ENCODE measurements at regions not wholly inside any gene's neighbourhood (a gene's known extent, or its start where the extent isn't known, plus 50 kb on each side); places are given as distances from the start of the nearest gene placed in this dataset.
"Not testable (repeated sequence)": the region's sequence is repeated elsewhere in the genome, so short reads cannot be mapped to it uniquely, and the experiment has no call there.

DNA sequence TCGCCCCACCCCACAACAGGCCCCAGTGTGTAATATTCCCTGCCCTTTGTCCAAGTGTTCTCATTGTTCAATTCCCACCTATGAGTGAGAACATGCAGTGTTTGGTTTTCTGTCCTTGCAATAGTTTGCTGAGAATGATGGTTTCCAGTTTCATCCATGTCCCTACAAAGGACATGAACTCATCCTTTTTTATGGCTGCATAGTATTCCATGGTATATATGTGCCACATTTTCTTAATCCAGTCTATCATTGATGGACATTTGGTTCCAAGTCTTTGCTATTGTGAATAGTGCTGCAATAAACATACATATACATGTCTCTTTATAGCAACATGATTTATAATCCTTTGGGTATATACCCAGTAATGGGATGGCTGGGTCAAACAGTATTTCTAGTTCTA lies 132.7 kb downstream of the SNX10 start:
- H3K4me1 Mint-ChIP-seq (ENCODE audit: low read depth); H3K27ac Mint-ChIP-seq (ENCODE audit: unreplicated experiment); H3K9me3 Mint-ChIP-seq (ENCODE audit: low read depth); H3K36me3 Mint-ChIP-seq (ENCODE audit: low read depth); DNase-seq (ENCODE audit: low spot score); H3K4me3 Mint-ChIP-seq (ENCODE audit: unreplicated experiment): not testable (repeated sequence)
- peaks cover 11% of the 10 kb centered on the region for H3K27me3 Mint-ChIP-seq (ENCODE audit: low read depth)

DNA sequence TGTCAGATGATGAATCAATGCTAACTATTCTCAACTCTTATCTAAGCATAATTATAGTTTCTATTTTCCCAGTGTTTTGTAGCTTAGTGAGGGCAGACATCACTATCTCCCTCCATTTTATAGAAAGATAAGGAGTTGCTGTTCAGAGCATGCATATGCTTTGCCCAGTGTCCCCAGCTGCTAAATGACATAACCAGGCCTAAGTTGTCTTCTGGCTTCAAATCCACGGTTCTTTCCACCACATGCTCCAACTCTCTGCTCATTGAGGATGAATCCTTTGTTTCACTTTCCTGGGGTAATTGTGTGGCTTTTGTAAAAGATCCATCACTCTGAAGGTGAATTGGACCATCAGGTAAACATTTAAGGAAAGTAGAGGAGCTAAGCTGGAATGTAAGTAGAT lies 134.0 kb downstream of the SNX10 start:
- DNase-seq (ENCODE audit: low spot score) = no peak
- no peak overlapping the region for H3K4me3 Mint-ChIP-seq (ENCODE audit: unreplicated experiment)
- no peaks in the 10 kb centered on the region for H3K9me3 Mint-ChIP-seq (ENCODE audit: low read depth)
- no peak overlapping the region for H3K27ac Mint-ChIP-seq (ENCODE audit: unreplicated experiment)
- H3K27me3 Mint-ChIP-seq (ENCODE audit: low read depth) = peaks cover 7% of the 10 kb centered on the region
- TF ChIP-seq, protein P1, sequence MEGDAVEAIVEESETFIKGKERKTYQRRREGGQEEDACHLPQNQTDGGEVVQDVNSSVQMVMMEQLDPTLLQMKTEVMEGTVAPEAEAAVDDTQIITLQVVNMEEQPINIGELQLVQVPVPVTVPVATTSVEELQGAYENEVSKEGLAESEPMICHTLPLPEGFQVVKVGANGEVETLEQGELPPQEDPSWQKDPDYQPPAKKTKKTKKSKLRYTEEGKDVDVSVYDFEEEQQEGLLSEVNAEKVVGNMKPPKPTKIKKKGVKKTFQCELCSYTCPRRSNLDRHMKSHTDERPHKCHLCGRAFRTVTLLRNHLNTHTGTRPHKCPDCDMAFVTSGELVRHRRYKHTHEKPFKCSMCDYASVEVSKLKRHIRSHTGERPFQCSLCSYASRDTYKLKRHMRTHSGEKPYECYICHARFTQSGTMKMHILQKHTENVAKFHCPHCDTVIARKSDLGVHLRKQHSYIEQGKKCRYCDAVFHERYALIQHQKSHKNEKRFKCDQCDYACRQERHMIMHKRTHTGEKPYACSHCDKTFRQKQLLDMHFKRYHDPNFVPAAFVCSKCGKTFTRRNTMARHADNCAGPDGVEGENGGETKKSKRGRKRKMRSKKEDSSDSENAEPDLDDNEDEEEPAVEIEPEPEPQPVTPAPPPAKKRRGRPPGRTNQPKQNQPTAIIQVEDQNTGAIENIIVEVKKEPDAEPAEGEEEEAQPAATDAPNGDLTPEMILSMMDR (IDR thresholded peaks at IDR 0.05) = no peak
- H3K36me3 Mint-ChIP-seq (ENCODE audit: low read depth) = no peaks in the 10 kb centered on the region
- no peaks in the 10 kb centered on the region for H3K4me1 Mint-ChIP-seq (ENCODE audit: low read depth)

DNA sequence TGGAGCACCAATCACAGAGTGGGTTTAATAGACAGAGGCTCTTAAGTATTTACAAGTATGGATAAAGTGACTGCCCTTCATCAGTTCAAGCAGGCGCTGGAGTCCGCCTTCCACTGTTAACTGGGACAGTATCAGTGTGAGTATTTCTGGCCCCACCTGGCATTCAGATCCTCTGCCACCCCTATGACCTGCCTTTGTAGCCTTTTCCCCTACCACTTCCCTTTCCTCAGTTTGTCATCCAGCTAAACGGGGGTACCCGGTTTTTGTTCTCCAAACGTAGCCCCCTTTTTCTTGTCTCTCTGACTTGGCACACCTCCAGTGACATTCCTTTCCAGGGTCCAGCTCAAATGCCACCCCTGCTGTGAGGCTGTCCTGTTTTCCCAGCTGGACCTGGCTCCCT lies 134.4 kb downstream of the SNX10 start:
- Mint-ChIP-seq H3K27ac (ENCODE audit: unreplicated experiment) (no peak overlapping the region), H3K27me3 (ENCODE audit: low read depth) (peaks cover 7% of the 10 kb centered on the region)

DNA sequence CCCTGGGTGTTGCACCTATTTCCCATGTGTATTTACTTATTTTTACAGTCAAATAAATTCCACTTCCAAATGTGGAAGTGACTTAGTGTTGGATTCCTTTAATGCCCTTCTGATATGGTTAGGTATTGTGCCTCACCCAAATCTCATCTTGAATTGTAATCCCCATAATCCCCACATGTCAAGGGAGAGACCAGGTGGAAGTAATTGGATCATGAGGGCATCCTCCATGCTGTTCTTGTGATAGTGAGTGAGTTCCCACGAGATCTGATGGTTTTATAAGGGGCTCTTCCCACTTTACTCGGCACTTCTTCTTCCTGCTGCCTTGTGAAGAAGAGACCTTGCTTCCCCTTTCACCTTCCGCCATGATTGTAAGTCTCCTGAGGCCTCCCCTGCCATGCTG lies 136.9 kb downstream of the SNX10 start:
- TF ChIP-seq, protein P1 (IDR thresholded peaks at IDR 0.05) = no peak
- no peaks in the 10 kb centered on the region for H3K4me1 Mint-ChIP-seq (ENCODE audit: low read depth)
- DNase-seq (ENCODE audit: low spot score) = no peak
- no peaks in the 10 kb centered on the region for H3K36me3 Mint-ChIP-seq (ENCODE audit: low read depth)
- no peaks in the 10 kb centered on the region for H3K9me3 Mint-ChIP-seq (ENCODE audit: low read depth)
- peaks cover 7% of the 10 kb centered on the region for H3K27me3 Mint-ChIP-seq (ENCODE audit: low read depth)
- no peak overlapping the region for H3K27ac Mint-ChIP-seq (ENCODE audit: unreplicated experiment)
- no peak overlapping the region for H3K4me3 Mint-ChIP-seq (ENCODE audit: unreplicated experiment)

More for the DNA sequence above, 134.4 kb downstream of the SNX10 start:
- Mint-ChIP-seq H3K9me3 (ENCODE audit: low read depth) (no peaks in the 10 kb centered on the region), H3K4me1 (ENCODE audit: low read depth) (no peaks in the 10 kb centered on the region), H3K4me3 (ENCODE audit: unreplicated experiment) (no peak overlapping the region), H3K36me3 (ENCODE audit: low read depth) (no peaks in the 10 kb centered on the region)
- TF ChIP-seq, protein P1 (IDR thresholded peaks at IDR 0.05) = no peak
- DNase-seq (ENCODE audit: low spot score) = no peak

DNA sequence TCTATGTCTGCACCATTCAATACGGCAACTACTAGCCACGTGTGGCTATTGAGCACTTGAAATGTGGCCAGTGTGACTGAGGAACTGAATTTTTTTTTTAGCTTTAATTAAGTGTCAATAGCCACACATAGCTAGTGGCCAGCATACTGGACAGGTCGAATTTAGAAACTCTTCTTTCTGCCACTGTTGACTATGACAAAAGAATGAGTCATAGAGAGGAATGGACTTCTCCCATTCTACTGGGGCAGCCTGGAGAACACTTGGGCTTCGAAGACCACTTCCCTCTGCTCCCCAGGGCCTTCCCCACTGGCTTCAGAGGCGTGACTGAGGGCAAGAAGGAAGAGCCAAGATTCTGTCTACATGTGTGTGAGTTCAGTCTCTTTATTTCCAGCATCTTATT lies 137.5 kb downstream of the SNX10 start:
- H3K9me3 Mint-ChIP-seq (ENCODE audit: low read depth) = no peaks in the 10 kb centered on the region
- H3K4me3 Mint-ChIP-seq (ENCODE audit: unreplicated experiment) = no peak overlapping the region
- TF ChIP-seq, protein P1 (IDR thresholded peaks at IDR 0.05) = no peak
- no peaks in the 10 kb centered on the region for H3K4me1 Mint-ChIP-seq (ENCODE audit: low read depth)
- H3K27ac Mint-ChIP-seq (ENCODE audit: unreplicated experiment) = no peak overlapping the region
- DNase-seq (ENCODE audit: low spot score) = no peak
- no peaks in the 10 kb centered on the region for H3K36me3 Mint-ChIP-seq (ENCODE audit: low read depth)
- peaks cover 8% of the 10 kb centered on the region for H3K27me3 Mint-ChIP-seq (ENCODE audit: low read depth)

DNA sequence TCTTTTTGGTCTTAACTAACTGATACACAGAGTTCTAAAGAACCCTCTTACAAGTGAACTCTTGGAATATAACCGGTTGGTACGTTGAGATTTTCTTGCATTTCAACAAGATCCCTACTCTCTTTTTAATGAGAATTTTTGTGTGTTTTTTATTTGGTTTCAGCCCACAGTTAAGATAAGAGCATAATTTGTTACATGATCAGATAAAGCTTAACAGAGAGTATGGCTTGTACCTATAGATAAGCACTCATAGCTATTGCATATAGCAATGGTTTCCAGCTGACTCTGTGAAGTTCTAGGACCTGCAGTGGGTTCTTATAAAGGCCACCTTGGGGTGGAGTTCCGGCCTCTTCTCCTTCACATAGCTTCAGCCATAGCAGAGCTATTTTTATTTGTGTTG lies 143.3 kb downstream of the SNX10 start:
- DNase-seq (ENCODE audit: low spot score) = no peak
- H3K27me3 Mint-ChIP-seq (ENCODE audit: low read depth) = peaks cover 2% of the 10 kb centered on the region
- TF ChIP-seq, protein P1 (IDR thresholded peaks at IDR 0.05) = no peak
- no peak overlapping the region for H3K4me3 Mint-ChIP-seq (ENCODE audit: unreplicated experiment)
- H3K9me3 Mint-ChIP-seq (ENCODE audit: low read depth) = peaks cover 3% of the 10 kb centered on the region
- H3K4me1 Mint-ChIP-seq (ENCODE audit: low read depth) = no peaks in the 10 kb centered on the region
- H3K36me3 Mint-ChIP-seq (ENCODE audit: low read depth) = no peaks in the 10 kb centered on the region
- no peak overlapping the region for H3K27ac Mint-ChIP-seq (ENCODE audit: unreplicated experiment)

All from chondrocyte (in vitro differentiated cells).